ENCODE measurements at regions not wholly inside any gene's neighbourhood (a gene's known extent, or its start where the extent isn't known, plus 50 kb on each side); places are given as distances from the start of the nearest gene placed in this dataset.

GRCh38 chr15:29889542-29890329, 67.5 kb upstream of the TJP1 start:
- TF ChIP-seq CTCF (IDR thresholded peaks at IDR 0.05) = no peak
- TF ChIP-seq POLR2A (IDR thresholded peaks at IDR 0.05) = no peak
